Gastroesophageal sphincter (tissue), 4 donors: ENCODE measurements at regions not wholly inside any gene's neighbourhood (a gene's known extent, or its start where the extent isn't known, plus 50 kb on each side); places are given as distances from the start of the nearest gene placed in this dataset.

Experiments
- ATAC-seq: fragments of 150-250 bp; one replicate; pipeline ENCODE4 v1.9.1; 2016; ENCODE audit warnings: mild to moderate bottlenecking, moderate library complexity
- H3K27ac ChIP-seq, 4 donors: fragments of 200-600 bp; sonication (generic) in 3 of 4; 1 replicate in 3 of 4; 2 replicates in 1 of 4; pipeline ENCODE4 v1.5.1; 2016 to 2019
- H3K27me3 ChIP-seq: fragments of 200-600 bp; sonication (generic); one replicate; pipeline ENCODE4 v1.5.1; 2019
- H3K36me3 ChIP-seq, 2 donors: fragments of 200-600 bp; sonication (generic); one replicate each; pipeline ENCODE4 v1.5.1; 2019; ENCODE audit warnings: control low read depth in 1 of 2
- H3K4me1 ChIP-seq, 3 donors: fragments of 200-600 bp; sonication (generic); 1 replicate in 2 of 3; 2 replicates in 1 of 3; pipeline ENCODE4 v1.5.1; 2016 to 2019; ENCODE audit warnings: control low read depth in 2 of 3
- H3K4me3 ChIP-seq, 2 donors: fragments of 200-600 bp; sonication (generic); one replicate each; pipeline ENCODE4 v1.5.1; 2019; ENCODE audit warnings: mild to moderate bottlenecking in 1 of 2, moderate library complexity in 1 of 2
- H3K9me3 ChIP-seq, 3 donors: fragments of 200-600 bp; sonication (generic); one replicate each; pipeline ENCODE4 v1.5.1; 2017 to 2019; ENCODE audit warnings: control low read depth in 2 of 3
- CTCF ChIP-seq, 4 experiments: fragments of 200-600 bp in 2 of 4; fragments of 450-650 bp in 2 of 4; sonication (generic) in 1 of 4; IDR thresholded peaks; one replicate each; pipeline ENCODE4 v1.5.1; 2017 to 2019; ENCODE audit warnings: antibody characterized with exemption in 4 of 4, mild to moderate bottlenecking in 2 of 4, moderate library complexity in 2 of 4
- EP300 ChIP-seq: sonication (generic); formaldehyde crosslinking; IDR thresholded peaks from one replicate; pipeline ENCODE4 v1.6.1; 2017; ENCODE audit warnings: antibody characterized with exemption, mild to moderate bottlenecking
- POLR2A ChIP-seq, 2 donors: fragments of 450-650 bp; IDR thresholded peaks; one replicate each; pipeline ENCODE4 v1.6.1; 2017; ENCODE audit warnings: antibody characterized with exemption in 2 of 2, mild to moderate bottlenecking in 2 of 2, moderate library complexity in 1 of 2
- POLR2AphosphoS5 ChIP-seq: sonication (generic); formaldehyde crosslinking; IDR thresholded peaks from one replicate; pipeline ENCODE4 v1.6.1; 2017; ENCODE audit warnings: antibody characterized with exemption
- WGBS, 2 donors: methylation state at CpG; one replicate each; pipeline ENCODE4 v1.1.5; 2018; ENCODE audit warnings: low coverage in 1 of 2; 5-methylcytosine and 5-hydroxymethylcytosine counted together

- H3K27me3 ChIP-seq: peaks cover 61% of the 10 kb centered on the region
- no peaks in the 10 kb centered on the region for H3K4me1 ChIP-seq
- H3K9me3 ChIP-seq: peaks cover 0 to 2% (median 0%) of the 10 kb centered on the region in 3 donors
- no peaks in the 10 kb centered on the region for H3K36me3 ChIP-seq
- no peak overlapping the region for H3K27ac ChIP-seq
- no peak for ATAC-seq
- no peak overlapping the region for H3K4me3 ChIP-seq
- WGBS, 2 donors: 46% methylated on average over 8 of the region's 10 CpGs; no CpG with 5 or more reads in 1 of the 2 donors
- TF ChIP-seq POLR2A (IDR thresholded peaks at IDR 0.05): no peak
- no peak for TF ChIP-seq EP300
- TF ChIP-seq CTCF (IDR thresholded peaks at IDR 0.05): no peak
- TF ChIP-seq POLR2AphosphoS5: no peak
Measured at GRCh38 chr22:48864748-48865147, 962.9 kb downstream of the BRD1 start.

GRCh38 chr22:48863965-48864528 lies 963.6 kb downstream of the BRD1 start:
- H3K27me3 ChIP-seq: peaks cover 64% of the 10 kb centered on the region
- no peak for ATAC-seq
- TF ChIP-seq POLR2AphosphoS5 (no peak), EP300 (no peak), CTCF (IDR thresholded peaks at IDR 0.05) (no peak), POLR2A (IDR thresholded peaks at IDR 0.05) (no peak)

GRCh38 chr22:48860557-48860956 lies 967.1 kb downstream of the BRD1 start:
- ATAC-seq: no peak
- Histone ChIP-seq H3K9me3 (no peaks in the 10 kb centered on the region), H3K4me1 (no peaks in the 10 kb centered on the region), H3K4me3 (no peak overlapping the region), H3K27ac (no peak overlapping the region), H3K27me3 (peaks cover 46% of the 10 kb centered on the region), H3K36me3 (no peaks in the 10 kb centered on the region)
- TF ChIP-seq POLR2A (IDR thresholded peaks at IDR 0.05) (no peak), POLR2AphosphoS5 (no peak), EP300 (no peak), CTCF (IDR thresholded peaks at IDR 0.05) (no peak)
- WGBS, 2 donors: 79% methylated on average over 7 of the region's 7 CpGs; no CpG with 5 or more reads in 1 of the 2 donors

More at GRCh38 chr22:48863965-48864528, 963.6 kb downstream of the BRD1 start:
- Histone ChIP-seq H3K4me1 (no peaks in the 10 kb centered on the region), H3K9me3 (no peaks in the 10 kb centered on the region), H3K36me3 (no peaks in the 10 kb centered on the region), H3K27ac (no peak overlapping the region), H3K4me3 (no peak overlapping the region)
- 33 to 65% methylated on average over 1 to 2 of the region's 7 CpGs for WGBS, 2 donors

- ATAC-seq: no peak
- no peak for TF ChIP-seq POLR2AphosphoS5
- no peak for TF ChIP-seq EP300
- no peak for TF ChIP-seq CTCF (IDR thresholded peaks at IDR 0.05)
- TF ChIP-seq POLR2A (IDR thresholded peaks at IDR 0.05): no peak
- peaks cover 34% of the 10 kb centered on the region for H3K27me3 ChIP-seq
- no peaks in the 10 kb centered on the region for H3K9me3 ChIP-seq
- 58 to 91% methylated on average over 2 of the region's 2 CpGs for WGBS, 2 donors
- H3K27ac ChIP-seq: no peak overlapping the region
- no peak overlapping the region for H3K4me3 ChIP-seq
- no peaks in the 10 kb centered on the region for H3K4me1 ChIP-seq
- no peaks in the 10 kb centered on the region for H3K36me3 ChIP-seq
Measured at GRCh38 chr22:48858856-48859255, 968.8 kb downstream of the BRD1 start.

- Histone ChIP-seq H3K27me3 (peaks cover 26% of the 10 kb centered on the region), H3K4me1 (no peaks in the 10 kb centered on the region), H3K36me3 (no peaks in the 10 kb centered on the region), H3K27ac (no peak overlapping the region), H3K9me3 (no peaks in the 10 kb centered on the region), H3K4me3 (no peak overlapping the region)
- 89 to 90% methylated on average over 4 of the region's 9 CpGs for WGBS, 2 donors
- no peak for ATAC-seq
- TF ChIP-seq POLR2AphosphoS5 (no peak), POLR2A (IDR thresholded peaks at IDR 0.05) (no peak), EP300 (no peak), CTCF (IDR thresholded peaks at IDR 0.05) (no peak)
Measured at GRCh38 chr22:48858121-48858520, 969.6 kb downstream of the BRD1 start.
